Right cardiac atrium (tissue), 5 donors: ENCODE measurements at regions not wholly inside any gene's neighbourhood (a gene's known extent, or its start where the extent isn't known, plus 50 kb on each side); places are given as distances from the start of the nearest gene placed in this dataset.
A peak's percentile ranks its signal among the peaks of the same experiment; 100 is the strongest.

Source experiments
- ATAC-seq, 2 donors: fragments of 200-7000 bp; cut with Tn5 transposase; one replicate each; pipeline versions ENCODE4 v1.8.0 to v1.9.1; 2020; ENCODE audit warnings: moderate library complexity in 2 of 2, mild to moderate bottlenecking in 1 of 2
- DNase-seq, 3 donors: peaks; one replicate each; pipeline ENCODE4 v3.0.0-alpha.2; 2020
- H3K27ac ChIP-seq: one replicate; pipeline ENCODE4 v1.5.1; 2013; ENCODE audit warnings: mild to moderate bottlenecking, low read length, control low read depth, moderate library complexity
- H3K27me3 ChIP-seq: one replicate; pipeline ENCODE4 v1.6.1; 2013; ENCODE audit not compliant: control insufficient read depth, insufficient read depth
- H3K4me1 ChIP-seq: one replicate; pipeline ENCODE4 v1.6.1; 2013; ENCODE audit warnings: low read length; ENCODE audit not compliant: control insufficient read depth, insufficient read depth
- H3K4me3 ChIP-seq: one replicate; pipeline ENCODE4 v1.5.1; 2013; ENCODE audit warnings: low read length, control low read depth
- H3K9me3 ChIP-seq: one replicate; pipeline ENCODE4 v1.6.1; 2013; ENCODE audit warnings: low read length; ENCODE audit not compliant: control insufficient read depth
- WGBS: extraction: QIAGEN DNeasy Blood & Tissue Kit; methylation state at CpG from one replicate; pipeline ENCODE4 v1.1.7; 2013; 5-methylcytosine and 5-hydroxymethylcytosine counted together
- intact Hi-C, 4 donors: fragments of 100-400 bp; cut with DNase I; formaldehyde crosslinking; loops; one replicate each; pipeline versions ENCODE4 v1.11.0 to v1.14.0; 2022 to 2023
- donor health status: healthy with polysubstance abuse.
- donor health status: DM: no; HTN: yes; CAD: no.
- donor health status: DM: no; HTN: no; CAD: no.
- donor health status: DM: no; HTN: yes; CAD: no; lungs with severe emphysema.
- donor health status: DM: yes; HTN: yes; CAD: no.

- Histone ChIP-seq H3K27ac (no peak overlapping the region), H3K9me3 (no peaks in the 10 kb centered on the region), H3K4me1 (no peaks in the 10 kb centered on the region), H3K27me3 (no peaks in the 10 kb centered on the region), H3K4me3 (no peak overlapping the region)
- no peak for DNase-seq
- intact Hi-C loops, result no loop called here
- ATAC-seq, result no peak
- WGBS, result 93% methylated on average over 1 of the region's 1 CpG
Observed at GRCh38 chr6:112480553-112480952, 133.4 kb downstream of the RFPL4B start.

- Histone ChIP-seq H3K27ac (no peak overlapping the region), H3K27me3 (no peaks in the 10 kb centered on the region), H3K4me3 (no peak overlapping the region), H3K9me3 (no peaks in the 10 kb centered on the region), H3K4me1 (no peaks in the 10 kb centered on the region)
- WGBS, result 66% methylated on average over 2 of the region's 2 CpGs
- intact Hi-C loops, result no loop called here
- DNase-seq, result no peak
- no peak for ATAC-seq
Observed at GRCh38 chr6:112481211-112481610, 134.1 kb downstream of the RFPL4B start.

GRCh38 chr6:112482373-112482772 lies 135.2 kb downstream of the RFPL4B start:
- Histone ChIP-seq H3K9me3 (no peaks in the 10 kb centered on the region), H3K27ac (no peak overlapping the region), H3K4me1 (no peaks in the 10 kb centered on the region), H3K4me3 (no peak overlapping the region), H3K27me3 (no peaks in the 10 kb centered on the region)
- 90% methylated on average over 2 of the region's 2 CpGs for WGBS
- DNase-seq, result no peak
- intact Hi-C loops, result no loop called here
- ATAC-seq, result no peak

DNA sequence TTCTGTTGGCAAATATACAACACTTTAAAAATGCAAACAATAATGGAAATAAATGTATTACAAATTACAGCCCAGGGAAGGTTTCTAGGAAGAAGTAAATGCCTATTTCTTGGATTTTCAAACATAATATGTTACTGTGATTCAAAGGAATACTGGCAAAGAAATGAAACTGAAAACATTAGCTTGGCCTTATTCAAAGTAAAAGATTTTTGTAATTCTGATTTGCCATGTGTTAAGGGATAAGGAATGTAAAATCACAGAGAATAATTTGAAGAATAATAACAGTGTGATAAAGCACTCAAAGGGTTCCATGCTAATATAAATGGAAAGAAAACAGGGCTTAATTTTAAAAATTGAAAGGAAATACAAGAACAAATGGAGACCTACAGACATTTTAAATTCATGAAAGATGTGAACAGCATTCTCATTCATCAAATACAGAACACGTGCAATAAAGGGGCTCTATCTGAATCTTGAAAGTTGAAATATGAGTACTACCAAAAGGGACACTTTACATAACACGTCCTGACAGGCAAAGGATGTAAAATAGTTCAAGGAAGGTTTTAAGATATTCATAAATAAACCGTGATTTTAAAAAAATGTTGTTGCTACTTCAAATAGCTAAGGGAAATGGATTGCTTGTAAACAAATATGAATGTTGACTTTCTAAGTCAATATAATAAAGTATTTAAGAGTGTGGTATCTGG lies 138.1 kb downstream of the RFPL4B start:
- WGBS, result 24% methylated on average over 3 of the region's 3 CpGs
- intact Hi-C loops, result no loop called here
- no peak for DNase-seq
- Histone ChIP-seq H3K4me1 (no peaks in the 10 kb centered on the region), H3K4me3 (no peak overlapping the region), H3K27me3 (no peaks in the 10 kb centered on the region), H3K9me3 (no peaks in the 10 kb centered on the region), H3K27ac (no peak overlapping the region)
- ATAC-seq, result no peak

GRCh38 chr6:112485827-112486212 lies 138.7 kb downstream of the RFPL4B start:
- ATAC-seq (no peak), DNase-seq (no peak)
- Histone ChIP-seq H3K9me3 (no peaks in the 10 kb centered on the region), H3K4me3 (no peak overlapping the region), H3K4me1 (no peaks in the 10 kb centered on the region), H3K27me3 (no peaks in the 10 kb centered on the region), H3K27ac (no peak overlapping the region)
- intact Hi-C loops, result no loop called here
- WGBS, result 43% methylated on average over 1 of the region's 1 CpG

GRCh38 chr6:112486454-112486853 lies 139.3 kb downstream of the RFPL4B start:
- no peaks in the 10 kb centered on the region for H3K9me3 ChIP-seq
- H3K27ac ChIP-seq, result no peak overlapping the region
- ATAC-seq (no peak), DNase-seq (no peak)
- no peaks in the 10 kb centered on the region for H3K4me1 ChIP-seq
- H3K27me3 ChIP-seq, result no peaks in the 10 kb centered on the region
- WGBS, result 75% methylated on average over 3 of the region's 3 CpGs
- intact Hi-C loops, result no loop called here
- no peak overlapping the region for H3K4me3 ChIP-seq

DNA sequence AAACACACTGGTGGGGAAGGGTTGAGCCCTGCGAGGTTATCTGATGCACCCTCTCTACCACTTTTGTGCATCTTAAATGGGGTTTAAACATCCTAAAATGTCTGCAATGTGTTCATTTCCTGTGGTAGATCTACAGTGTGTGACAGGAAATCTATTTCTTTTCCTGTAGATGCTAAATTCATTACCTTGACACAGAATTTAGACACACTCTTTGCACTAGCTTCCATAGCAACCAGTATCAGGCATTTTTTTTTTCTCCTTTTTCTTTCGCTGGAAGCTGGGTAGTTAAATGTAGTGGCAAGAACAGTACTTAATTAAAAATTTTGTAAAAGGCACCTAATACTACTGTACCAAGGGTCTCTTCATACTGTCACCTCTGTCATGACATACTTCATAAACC lies 141.1 kb downstream of the RFPL4B start:
- ATAC-seq (no peak), DNase-seq (no peak)
- intact Hi-C loops, result no loop called here
- WGBS, result 71% methylated on average over 2 of the region's 2 CpGs
- H3K27ac ChIP-seq, result no peak overlapping the region
- H3K4me3 ChIP-seq, result no peak overlapping the region
- no peaks in the 10 kb centered on the region for H3K27me3 ChIP-seq
- H3K4me1 ChIP-seq, result no peaks in the 10 kb centered on the region
- no peaks in the 10 kb centered on the region for H3K9me3 ChIP-seq

GRCh38 chr6:112501705-112502104 lies 154.6 kb downstream of the RFPL4B start:
- 31% methylated on average over 5 of the region's 5 CpGs for WGBS

DNA sequence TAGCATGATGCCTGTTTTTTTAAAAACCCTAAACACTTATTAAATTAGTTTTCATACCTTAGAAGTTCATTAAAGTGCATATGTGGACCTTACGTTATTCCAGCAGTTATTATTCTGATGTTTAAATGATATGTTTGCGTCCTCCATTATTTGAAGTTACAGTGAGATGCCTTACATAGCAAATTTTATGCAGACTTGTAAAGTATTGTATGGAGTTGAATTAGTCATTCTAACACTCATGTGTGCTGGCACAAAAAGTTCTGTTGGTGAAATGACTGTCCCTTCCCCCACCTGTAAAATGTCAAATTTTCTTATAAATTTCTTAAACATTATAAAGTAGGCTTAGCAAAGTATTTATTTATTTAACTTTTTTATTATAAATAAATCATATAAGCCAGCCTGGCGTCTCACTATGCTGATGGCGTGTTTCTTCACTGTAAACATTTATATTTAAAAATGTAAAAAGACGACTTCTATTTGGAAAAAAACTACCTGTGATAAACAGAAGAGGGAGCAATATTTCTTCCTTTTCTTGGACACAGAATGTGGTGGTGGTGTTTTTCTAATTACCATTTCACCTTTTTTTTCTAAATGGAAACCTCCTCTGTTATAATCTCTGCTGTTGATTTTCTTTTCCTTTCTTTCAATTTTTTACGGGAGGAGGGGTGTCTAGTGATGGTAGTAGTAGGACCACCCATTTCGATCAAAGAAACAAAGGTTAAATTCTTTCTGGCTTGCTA lies 155.4 kb downstream of the RFPL4B start:
- WGBS, result 67% methylated on average over 7 of the region's 7 CpGs

More at GRCh38 chr6:112501705-112502104, 154.6 kb downstream of the RFPL4B start:
- ATAC-seq, result no peak
- Histone ChIP-seq H3K4me1 (peaks cover 3% of the 10 kb centered on the region), H3K9me3 (no peaks in the 10 kb centered on the region), H3K27me3 (no peaks in the 10 kb centered on the region), H3K27ac (no peak overlapping the region), H3K4me3 (no peak overlapping the region)
- intact Hi-C loops, result no loop called here
- peak; percentile 12 to 47 (median 31) for DNase-seq

GRCh38 chr6:112503091-112503596 lies 156.0 kb downstream of the RFPL4B start:
- Histone ChIP-seq H3K4me1 (peaks cover 3% of the 10 kb centered on the region), H3K4me3 (no peak overlapping the region), H3K27ac (no peak overlapping the region), H3K9me3 (no peaks in the 10 kb centered on the region), H3K27me3 (no peaks in the 10 kb centered on the region)
- no peak for ATAC-seq
- intact Hi-C loops, result no loop called here
- WGBS, result 64% methylated on average over 6 of the region's 6 CpGs
- no peak for DNase-seq

More for the DNA sequence above, 155.4 kb downstream of the RFPL4B start:
- Histone ChIP-seq H3K4me1 (peaks cover 3% of the 10 kb centered on the region), H3K27ac (no peak overlapping the region), H3K27me3 (no peaks in the 10 kb centered on the region), H3K4me3 (no peak overlapping the region), H3K9me3 (no peaks in the 10 kb centered on the region)
- ATAC-seq, result no peak
- no peak for DNase-seq
- intact Hi-C loops, result no loop called here

DNA sequence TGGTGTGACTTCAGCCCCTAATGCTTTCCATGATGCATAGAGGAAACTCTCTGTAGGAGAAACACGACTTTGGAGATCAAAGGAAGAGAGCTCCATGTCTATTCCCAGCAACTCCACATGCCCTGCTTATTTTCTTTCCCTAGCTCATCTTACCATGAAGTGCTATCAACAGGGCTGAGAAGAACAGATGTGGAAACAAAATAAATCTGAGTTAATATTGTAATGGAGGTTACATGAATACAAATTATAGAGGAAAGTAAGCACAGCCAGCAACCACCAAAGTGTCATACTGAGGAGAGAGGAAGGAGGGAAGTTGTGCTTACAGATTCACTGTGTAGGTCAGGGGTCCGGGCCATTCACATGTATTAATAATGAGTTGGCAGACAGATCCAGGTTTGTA lies 157.5 kb downstream of the RFPL4B start:
- Histone ChIP-seq H3K4me1 (peaks cover 3% of the 10 kb centered on the region), H3K27ac (no peak overlapping the region), H3K27me3 (no peaks in the 10 kb centered on the region), H3K9me3 (no peaks in the 10 kb centered on the region), H3K4me3 (no peak overlapping the region)
- intact Hi-C loops, result no loop called here
- WGBS, result 77% methylated on average over 2 of the region's 2 CpGs
- DNase-seq (no peak), ATAC-seq (no peak)
